ENCODE measurements at regions not wholly inside any gene's neighbourhood (a gene's known extent, or its start where the extent isn't known, plus 50 kb on each side); places are given as distances from the start of the nearest gene placed in this dataset.

DNA sequence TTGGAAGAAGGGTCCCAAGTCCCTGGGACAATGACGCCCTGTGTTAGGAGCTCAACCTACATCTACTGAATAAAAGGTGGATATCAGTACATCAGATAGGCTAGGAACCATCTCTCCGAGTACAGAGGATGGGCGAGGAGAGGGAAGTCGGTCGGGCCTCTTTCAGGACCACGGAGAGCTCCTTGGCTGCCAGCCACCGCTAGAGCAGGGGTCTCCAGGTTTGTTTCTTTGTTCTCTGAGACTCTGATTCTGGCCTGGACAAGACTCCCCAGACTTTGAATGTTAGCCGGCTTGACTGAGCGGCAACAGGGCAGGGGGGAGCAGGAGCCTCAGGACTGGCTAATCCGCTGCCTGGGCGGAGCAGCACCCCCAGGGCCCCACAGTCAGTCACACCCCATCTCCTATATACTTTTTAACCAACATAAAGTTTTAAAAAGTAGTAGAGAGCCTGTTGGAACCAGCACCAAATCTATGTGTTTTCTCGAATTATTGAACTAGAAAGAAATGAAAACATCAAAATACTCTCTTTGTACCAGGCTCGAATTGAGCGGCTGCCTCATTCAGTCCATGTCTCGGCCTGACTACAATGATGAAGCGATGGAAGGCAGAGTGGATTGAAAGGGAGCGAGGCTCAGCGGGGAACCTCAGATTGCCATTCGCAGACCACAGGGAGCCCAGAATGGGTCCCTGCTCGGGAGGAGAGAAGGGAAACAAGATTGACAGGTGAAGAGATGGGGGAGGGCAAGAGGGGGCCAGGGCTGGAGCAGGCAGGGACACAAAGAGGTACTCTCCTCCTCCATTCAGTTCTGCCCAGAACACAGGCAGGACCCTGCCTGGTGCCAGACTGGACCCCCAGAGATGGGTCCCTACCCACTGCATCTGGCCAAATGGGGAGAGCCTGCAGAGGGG, 131.6 kb downstream of the TPRA1 start:
- TF ChIP-seq, protein P1, sequence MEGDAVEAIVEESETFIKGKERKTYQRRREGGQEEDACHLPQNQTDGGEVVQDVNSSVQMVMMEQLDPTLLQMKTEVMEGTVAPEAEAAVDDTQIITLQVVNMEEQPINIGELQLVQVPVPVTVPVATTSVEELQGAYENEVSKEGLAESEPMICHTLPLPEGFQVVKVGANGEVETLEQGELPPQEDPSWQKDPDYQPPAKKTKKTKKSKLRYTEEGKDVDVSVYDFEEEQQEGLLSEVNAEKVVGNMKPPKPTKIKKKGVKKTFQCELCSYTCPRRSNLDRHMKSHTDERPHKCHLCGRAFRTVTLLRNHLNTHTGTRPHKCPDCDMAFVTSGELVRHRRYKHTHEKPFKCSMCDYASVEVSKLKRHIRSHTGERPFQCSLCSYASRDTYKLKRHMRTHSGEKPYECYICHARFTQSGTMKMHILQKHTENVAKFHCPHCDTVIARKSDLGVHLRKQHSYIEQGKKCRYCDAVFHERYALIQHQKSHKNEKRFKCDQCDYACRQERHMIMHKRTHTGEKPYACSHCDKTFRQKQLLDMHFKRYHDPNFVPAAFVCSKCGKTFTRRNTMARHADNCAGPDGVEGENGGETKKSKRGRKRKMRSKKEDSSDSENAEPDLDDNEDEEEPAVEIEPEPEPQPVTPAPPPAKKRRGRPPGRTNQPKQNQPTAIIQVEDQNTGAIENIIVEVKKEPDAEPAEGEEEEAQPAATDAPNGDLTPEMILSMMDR (IDR thresholded peaks at IDR 0.05; ENCODE audit: low read depth, low read length): no peak
- TF ChIP-seq, protein P2, sequence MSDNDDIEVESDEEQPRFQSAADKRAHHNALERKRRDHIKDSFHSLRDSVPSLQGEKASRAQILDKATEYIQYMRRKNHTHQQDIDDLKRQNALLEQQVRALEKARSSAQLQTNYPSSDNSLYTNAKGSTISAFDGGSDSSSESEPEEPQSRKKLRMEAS (IDR thresholded peaks at IDR 0.05; ENCODE audit: low read depth, low read length): no peak
- TF ChIP-seq POLR2A (IDR thresholded peaks at IDR 0.05; ENCODE audit: extremely low read depth, insufficient read length) (no peak), MYC (IDR thresholded peaks at IDR 0.05; ENCODE audit: low read depth, low read length) (no peak)

Data from NB4 (cell line).